CD4-positive, CD25-positive, alpha-beta regulatory T cell (primary cell): ENCODE measurements at regions not wholly inside any gene's neighbourhood (a gene's known extent, or its start where the extent isn't known, plus 50 kb on each side); places are given as distances from the start of the nearest gene placed in this dataset.

Source experiments
- ATAC-seq, 2 donors: fragments of 150-1000 bp; cut with Tn5 transposase; one replicate each; pipeline ENCODE4 v1.10.0; 2021; ENCODE audit warnings: low read depth in 2 of 2, moderate number of reproducible peaks in 2 of 2, moderate library complexity in 1 of 2
- DNase-seq, 3 donors: peaks; one replicate each; pipeline versions ENCODE4 v3.0.0 to v3.0.0-alpha.2; 2012 to 2022; ENCODE audit warnings: mixed read lengths in 1 of 3
- H3K27ac ChIP-seq: one replicate; pipeline ENCODE4 v1.7.0; 2013; ENCODE audit warnings: mild to moderate bottlenecking, low read length; ENCODE audit not compliant: insufficient read depth, poor library complexity, severe bottlenecking
- H3K27me3 ChIP-seq: one replicate; pipeline ENCODE4 v1.7.0; 2013; ENCODE audit warnings: low read length; ENCODE audit not compliant: control insufficient read depth, insufficient read depth
- H3K36me3 ChIP-seq: one replicate; pipeline ENCODE4 v1.7.0; 2013; ENCODE audit warnings: mild to moderate bottlenecking, low read length, moderate library complexity; ENCODE audit not compliant: control insufficient read depth, insufficient read depth
- H3K4me1 ChIP-seq: 2 replicates; pipeline ENCODE4 v1.7.0; 2013; ENCODE audit warnings: mild to moderate bottlenecking, low read length; ENCODE audit not compliant: insufficient read depth, control insufficient read depth, poor library complexity, severe bottlenecking
- H3K4me3 ChIP-seq: one replicate; pipeline ENCODE4 v1.7.0; 2013; ENCODE audit warnings: low read depth, mild to moderate bottlenecking, low read length, moderate library complexity
- H3K9me3 ChIP-seq, 2 experiments: 1 replicate in 1 of 2; 2 replicates in 1 of 2; pipeline ENCODE4 v1.7.0; 2013; ENCODE audit warnings: low read length in 2 of 2, mild to moderate bottlenecking in 1 of 2, moderate library complexity in 1 of 2; ENCODE audit not compliant: control insufficient read depth in 2 of 2
- H3K27ac Mint-ChIP-seq, 3 donors: one replicate each; pipeline ENCODE4 v1.8.0; 2020 to 2022; ENCODE audit warnings: mild to moderate bottlenecking in 3 of 3, mixed read lengths in 3 of 3, moderate library complexity in 2 of 3
- H3K27me3 Mint-ChIP-seq: one replicate; pipeline ENCODE4 v1.8.0; 2022; ENCODE audit warnings: mild to moderate bottlenecking, mixed read lengths
- H3K36me3 Mint-ChIP-seq: one replicate; pipeline ENCODE4 v1.8.0; 2020; ENCODE audit warnings: mixed read lengths
- H3K4me1 Mint-ChIP-seq, 4 donors: one replicate each; pipeline ENCODE4 v1.8.0; 2020 to 2022; ENCODE audit warnings: mixed read lengths in 4 of 4, mild to moderate bottlenecking in 1 of 4
- H3K4me3 Mint-ChIP-seq, 4 donors: one replicate each; pipeline ENCODE4 v1.8.0; 2020 to 2022; ENCODE audit warnings: mild to moderate bottlenecking in 4 of 4, mixed read lengths in 4 of 4, moderate library complexity in 3 of 4
- H3K9me3 Mint-ChIP-seq, 7 donors: one replicate each; pipeline ENCODE4 v1.8.0; 2020 to 2022; ENCODE audit warnings: mixed read lengths in 7 of 7, mild to moderate bottlenecking in 3 of 7, moderate library complexity in 2 of 7

DNA sequence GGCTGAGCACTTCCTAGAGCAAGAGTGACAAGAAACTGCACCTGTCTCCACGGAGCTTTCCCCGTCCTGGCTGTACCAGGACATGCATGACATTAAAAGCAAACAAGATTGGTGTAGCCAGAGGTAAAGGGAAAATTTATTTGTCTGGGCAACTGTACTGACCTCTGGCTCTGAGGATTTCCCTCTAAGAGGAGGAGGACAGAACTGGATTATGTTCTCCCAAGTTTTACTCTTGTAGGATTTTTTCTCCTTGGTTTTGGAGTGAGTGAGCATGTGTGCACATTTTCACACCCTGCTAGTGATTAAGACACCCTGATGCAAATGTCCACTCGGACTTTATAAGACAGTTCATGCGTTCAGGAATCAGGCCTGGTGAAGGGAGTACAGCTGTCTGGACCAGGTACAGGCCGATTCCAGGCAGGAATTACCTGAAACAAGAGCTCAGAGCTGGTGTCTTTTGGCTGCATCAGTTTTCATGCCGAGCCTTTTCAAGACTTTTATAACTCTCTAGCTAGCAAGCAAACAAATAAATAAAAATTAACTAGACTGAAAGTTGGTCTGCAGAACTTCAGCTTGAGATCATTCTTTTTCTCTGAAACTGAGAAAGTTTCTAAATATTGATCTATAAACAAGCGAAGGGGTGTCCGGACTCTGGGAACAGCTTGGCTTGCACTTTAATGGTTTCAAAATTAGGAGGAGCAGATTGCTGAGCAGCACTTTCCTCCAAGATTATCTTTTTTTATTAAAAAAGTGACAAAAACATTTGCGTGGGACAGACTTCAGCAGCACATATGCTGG, 51.3 kb upstream of the SPRY1 start:
- H3K27me3 ChIP-seq = peaks cover 2% of the 10 kb centered on the region
- peaks cover 0 to 3% (median 0%) of the 10 kb centered on the region in 7 donors for H3K9me3 Mint-ChIP-seq
- H3K4me1 Mint-ChIP-seq = no peaks in the 10 kb centered on the region
- no peaks in the 10 kb centered on the region for H3K36me3 ChIP-seq
- no peak overlapping the region for H3K4me3 ChIP-seq
- H3K36me3 Mint-ChIP-seq = no peaks in the 10 kb centered on the region
- no peak overlapping the region for H3K27ac ChIP-seq
- H3K4me3 Mint-ChIP-seq = no peak overlapping the region
- ATAC-seq = no peak
- no peak overlapping the region for H3K27ac Mint-ChIP-seq
- no peak for DNase-seq
- no peaks in the 10 kb centered on the region for H3K4me1 ChIP-seq
- no peaks in the 10 kb centered on the region for H3K27me3 Mint-ChIP-seq
- no peaks in the 10 kb centered on the region for H3K9me3 ChIP-seq

DNA sequence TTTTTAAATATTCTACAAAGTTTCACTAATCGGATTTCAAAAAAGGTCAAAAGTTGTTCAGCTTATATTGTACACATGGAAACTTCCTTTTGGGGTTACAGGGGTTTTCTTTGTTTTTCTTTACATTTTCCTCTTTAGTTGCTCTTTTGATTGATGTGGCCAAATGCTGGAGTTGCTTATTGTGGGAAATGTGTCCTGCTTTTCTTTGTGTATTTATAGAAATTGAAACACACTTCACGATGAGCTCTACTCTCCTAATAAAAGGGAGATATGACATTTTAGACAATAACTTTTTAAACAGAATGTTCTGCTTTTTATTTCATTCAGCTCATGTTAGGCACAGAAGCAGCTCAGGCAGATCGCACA, 50.7 kb upstream of the SPRY1 start:
- no peak overlapping the region for H3K4me3 Mint-ChIP-seq
- H3K27ac Mint-ChIP-seq = no peak overlapping the region
- Histone ChIP-seq H3K9me3 (no peaks in the 10 kb centered on the region), H3K27me3 (peaks cover 2% of the 10 kb centered on the region), H3K36me3 (no peaks in the 10 kb centered on the region), H3K4me1 (no peaks in the 10 kb centered on the region), H3K4me3 (no peak overlapping the region), H3K27ac (no peak overlapping the region)
- H3K36me3 Mint-ChIP-seq = no peaks in the 10 kb centered on the region
- H3K4me1 Mint-ChIP-seq = no peaks in the 10 kb centered on the region
- H3K9me3 Mint-ChIP-seq = peaks cover 0 to 3% (median 0%) of the 10 kb centered on the region in 7 donors
- no peak for ATAC-seq
- H3K27me3 Mint-ChIP-seq = no peaks in the 10 kb centered on the region
- no peak for DNase-seq

DNA sequence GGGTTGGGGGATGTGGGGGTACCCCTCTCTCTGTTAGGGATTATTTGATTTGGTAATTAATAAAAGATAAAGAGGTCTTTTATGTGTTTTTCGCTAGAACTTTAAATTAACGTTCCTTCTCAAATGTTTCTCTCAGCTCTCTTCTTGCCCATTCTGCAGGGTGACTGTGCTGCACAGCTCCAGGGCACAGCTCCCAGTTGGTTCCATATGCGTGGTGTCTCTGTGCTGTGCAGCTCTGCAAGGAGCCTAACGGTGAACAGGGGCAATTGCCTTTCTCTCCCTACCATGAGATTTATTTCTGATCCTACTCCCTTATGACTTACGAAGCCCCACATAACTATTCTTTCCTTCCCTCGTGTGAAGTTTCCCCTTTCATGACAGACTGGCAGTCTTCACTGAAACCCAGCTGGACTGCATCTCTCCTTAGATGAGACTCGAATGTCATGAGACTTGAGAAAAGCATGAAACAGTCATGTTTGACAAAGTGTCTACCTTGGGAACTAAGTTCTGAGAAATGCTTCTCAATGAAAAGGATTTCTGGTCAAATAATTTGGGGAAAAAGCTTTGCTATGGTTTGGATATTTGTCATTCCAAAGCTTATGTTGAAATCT, 50.2 kb upstream of the SPRY1 start:
- Mint-ChIP-seq H3K4me3 (no peak overlapping the region), H3K27me3 (no peaks in the 10 kb centered on the region), H3K36me3 (no peaks in the 10 kb centered on the region), H3K4me1 (no peaks in the 10 kb centered on the region), H3K27ac (no peak overlapping the region), H3K9me3 (peaks cover 0 to 3% (median 0%) of the 10 kb centered on the region in 7 donors)
- H3K36me3 ChIP-seq = no peaks in the 10 kb centered on the region
- H3K9me3 ChIP-seq = no peaks in the 10 kb centered on the region
- DNase-seq (no peak), ATAC-seq (no peak)
- no peak overlapping the region for H3K27ac ChIP-seq
- no peaks in the 10 kb centered on the region for H3K4me1 ChIP-seq
- H3K4me3 ChIP-seq = no peak overlapping the region
- H3K27me3 ChIP-seq = peaks cover 2% of the 10 kb centered on the region
